ENCODE measurements at regions not wholly inside any gene's neighbourhood (a gene's known extent, or its start where the extent isn't known, plus 50 kb on each side); places are given as distances from the start of the nearest gene placed in this dataset.
"Not testable (repeated sequence)": the region's sequence is repeated elsewhere in the genome, so short reads cannot be mapped to it uniquely, and the experiment has no call there.

- Mint-ChIP-seq H3K9me3 (ENCODE audit: unreplicated experiment) (no peaks in the 10 kb centered on the region), H3K27me3 (ENCODE audit: unreplicated experiment) (no peaks in the 10 kb centered on the region), H3K36me3 (ENCODE audit: unreplicated experiment) (no peaks in the 10 kb centered on the region), H3K4me1 (ENCODE audit: low read depth, unreplicated experiment) (peaks cover 6% of the 10 kb centered on the region), H3K27ac (ENCODE audit: unreplicated experiment) (no peak overlapping the region), H3K4me3 (ENCODE audit: unreplicated experiment) (no peak overlapping the region)
- TF ChIP-seq CTCF (IDR thresholded peaks at IDR 0.05; ENCODE audit: partially characterized antibody, unreplicated experiment): no peak
- DNase-seq: no peak
Observed at GRCh38 chr13:91053318-91054065, 294.0 kb upstream of the MIR17HG start.

GRCh38 chr13:91054902-91055301 lies 292.6 kb upstream of the MIR17HG start:
- Mint-ChIP-seq H3K36me3 (ENCODE audit: unreplicated experiment) (no peaks in the 10 kb centered on the region), H3K9me3 (ENCODE audit: unreplicated experiment) (no peaks in the 10 kb centered on the region), H3K4me3 (ENCODE audit: unreplicated experiment) (no peak overlapping the region), H3K27me3 (ENCODE audit: unreplicated experiment) (no peaks in the 10 kb centered on the region), H3K27ac (ENCODE audit: unreplicated experiment) (no peak overlapping the region), H3K4me1 (ENCODE audit: low read depth, unreplicated experiment) (peaks cover 6% of the 10 kb centered on the region)
- no peak for TF ChIP-seq CTCF (IDR thresholded peaks at IDR 0.05; ENCODE audit: partially characterized antibody, unreplicated experiment)
- DNase-seq: no peak

- Mint-ChIP-seq H3K4me1 (ENCODE audit: low read depth, unreplicated experiment) (peaks cover 6% of the 10 kb centered on the region), H3K4me3 (ENCODE audit: unreplicated experiment) (no peak overlapping the region), H3K36me3 (ENCODE audit: unreplicated experiment) (no peaks in the 10 kb centered on the region), H3K9me3 (ENCODE audit: unreplicated experiment) (no peaks in the 10 kb centered on the region), H3K27ac (ENCODE audit: unreplicated experiment) (no peak overlapping the region), H3K27me3 (ENCODE audit: unreplicated experiment) (no peaks in the 10 kb centered on the region)
- TF ChIP-seq CTCF (IDR thresholded peaks at IDR 0.05; ENCODE audit: partially characterized antibody, unreplicated experiment): no peak
- no peak for DNase-seq
Observed at GRCh38 chr13:91056746-91057145, 290.7 kb upstream of the MIR17HG start.

- H3K36me3 Mint-ChIP-seq (ENCODE audit: unreplicated experiment); H3K27me3 Mint-ChIP-seq (ENCODE audit: unreplicated experiment); H3K4me1 Mint-ChIP-seq (ENCODE audit: low read depth, unreplicated experiment); H3K9me3 Mint-ChIP-seq (ENCODE audit: unreplicated experiment); H3K4me3 Mint-ChIP-seq (ENCODE audit: unreplicated experiment); H3K27ac Mint-ChIP-seq (ENCODE audit: unreplicated experiment); DNase-seq: not testable (repeated sequence)
Observed at GRCh38 chr13:91057507-91057906, 290.0 kb upstream of the MIR17HG start.

GRCh38 chr13:91058066-91058465 lies 289.4 kb upstream of the MIR17HG start:
- no peak for DNase-seq

More at GRCh38 chr13:91058066-91058465, 289.4 kb upstream of the MIR17HG start:
- no peak overlapping the region for H3K4me3 Mint-ChIP-seq (ENCODE audit: unreplicated experiment)
- no peaks in the 10 kb centered on the region for H3K36me3 Mint-ChIP-seq (ENCODE audit: unreplicated experiment)
- TF ChIP-seq CTCF (IDR thresholded peaks at IDR 0.05; ENCODE audit: partially characterized antibody, unreplicated experiment): no peak
- no peaks in the 10 kb centered on the region for H3K27me3 Mint-ChIP-seq (ENCODE audit: unreplicated experiment)
- peaks cover 8% of the 10 kb centered on the region for H3K4me1 Mint-ChIP-seq (ENCODE audit: low read depth, unreplicated experiment)
- H3K9me3 Mint-ChIP-seq (ENCODE audit: unreplicated experiment): peaks cover 2% of the 10 kb centered on the region
- H3K27ac Mint-ChIP-seq (ENCODE audit: unreplicated experiment): no peak overlapping the region
